K562 (cell line): ENCODE measurements at regions not wholly inside any gene's neighbourhood (a gene's known extent, or its start where the extent isn't known, plus 50 kb on each side); places are given as distances from the start of the nearest gene placed in this dataset.

Source experiments
- ATAC-seq: fragments of 200-7000 bp; cut with Tn5 transposase; 3 replicates; pipeline ENCODE4 v1.9.1; 2020; ENCODE audit warnings: moderate library complexity
- BruUV-seq: library from RNA; stranded (reverse); fragments of 400-500 nt; replicated peaks from 2 replicates; lab custom pipeline; 2021; lab: Mats Ljungman, UMichigan
- CTCF ChIA-PET: fragments of 300-600 bp; formaldehyde crosslinking; extraction: SDS; loops from one replicate; lab custom pipeline; 2021; ENCODE audit warnings: low intra/inter-chr PET ratio; lab: Yijun Ruan, JAX
- POLR2A ChIA-PET: fragments of 300-600, 350-650 bp; sonication (Branson Sonifier 250); formaldehyde crosslinking; extraction: SDS; loops from one replicate; lab custom pipeline; 2021; ENCODE audit warnings: antibody characterized with exemption, inconsistent platforms; lab: Yijun Ruan, JAX
- DNase-seq, 4 experiments: peaks; one replicate each; pipeline versions ENCODE4 v3.0.0 to v3.0.0-alpha.2; 2011 to 2018; ENCODE audit warnings: low spot score in 3 of 4, mixed read lengths in 3 of 4; ENCODE audit errors: extremely low read depth in 1 of 4
- FAIRE-seq: peaks from 2 replicates; lab custom pipeline; 2011; peaks lifted over from hg19 to GRCh38; lab: Jason Lieb, UNC
- H2AFZ ChIP-seq: 2 replicates; pipeline ENCODE4 v1.6.0; 2011; ENCODE audit warnings: low read depth, low read length, control low read depth, inconsistent platforms
- H3K27ac ChIP-seq: fragments of 200-600 bp; 3 replicates; pipeline ENCODE4 v1.8.0; 2011; ENCODE audit warnings: low read depth, mild to moderate bottlenecking, control low read depth, inconsistent platforms, low read length, moderate library complexity, mixed read lengths; ENCODE audit errors: extremely low read depth
- H3K27me3 ChIP-seq, 2 experiments: fragments of 300-600 bp in 1 of 2; 2 replicates in 1 of 2; 3 replicates in 1 of 2; pipeline versions ENCODE4 v1.6.0 to v1.8.0; 2011; ENCODE audit warnings: inconsistent platforms in 2 of 2, low read length in 2 of 2, mild to moderate bottlenecking in 1 of 2, mixed read lengths in 1 of 2, moderate library complexity in 1 of 2; ENCODE audit not compliant: control insufficient read depth in 2 of 2, insufficient read depth in 2 of 2
- H3K36me3 ChIP-seq: fragments of 300-600 bp; 3 replicates; pipeline ENCODE4 v1.8.0; 2011; ENCODE audit warnings: mild to moderate bottlenecking, low read length, inconsistent platforms; ENCODE audit not compliant: control insufficient read depth, insufficient read depth
- H3K4me1 ChIP-seq, 2 experiments: fragments of 200-600 bp in 1 of 2; replicated peaks in 1 of 2; 2 replicates in 1 of 2; 3 replicates in 1 of 2; pipeline versions ENCODE4 v1.5.1 to v1.8.0; 2011; ENCODE audit warnings: inconsistent platforms in 2 of 2, low read length in 2 of 2, mild to moderate bottlenecking in 1 of 2, mixed read lengths in 1 of 2, moderate library complexity in 1 of 2; ENCODE audit not compliant: control insufficient read depth in 2 of 2, insufficient read depth in 2 of 2
- H3K4me2 ChIP-seq: 2 replicates; pipeline ENCODE4 v1.6.1; 2011; ENCODE audit warnings: low read length, control low read depth, inconsistent platforms, mixed read lengths; ENCODE audit not compliant: insufficient read depth
- H3K4me3 ChIP-seq: fragments of 200-600 bp; sonication (generic), shearing (Covaris generic); 2 replicates; pipeline ENCODE4 v1.5.1; 2016; ENCODE audit warnings: control low read depth, inconsistent platforms
- H3K79me2 ChIP-seq: fragments of 200-600 bp; 3 replicates; pipeline ENCODE4 v1.8.0; 2011; ENCODE audit warnings: low read length, inconsistent platforms; ENCODE audit not compliant: control insufficient read depth, insufficient read depth
- H3K9ac ChIP-seq, 2 experiments: 2 replicates each; pipeline versions ENCODE4 v1.6.0 to v1.6.1; 2011; ENCODE audit warnings: low read depth in 2 of 2, low read length in 2 of 2, control low read depth in 1 of 2, inconsistent platforms in 1 of 2, mild to moderate bottlenecking in 1 of 2, mixed read lengths in 1 of 2; ENCODE audit not compliant: insufficient read depth in 1 of 2
- H3K9me1 ChIP-seq: one replicate; pipeline ENCODE4 v1.6.0; 2011; ENCODE audit warnings: inconsistent platforms, mild to moderate bottlenecking, low read length, moderate library complexity; ENCODE audit not compliant: control insufficient read depth, insufficient read depth
- H3K9me3 ChIP-seq: replicated peaks from 2 replicates; pipeline ENCODE4 v1.5.1; 2011; ENCODE audit warnings: low read depth, low read length, inconsistent platforms; ENCODE audit not compliant: control insufficient read depth, insufficient read depth
- H4K20me1 ChIP-seq: replicated peaks from 2 replicates; pipeline ENCODE4 v1.6.1; 2011; ENCODE audit warnings: low read length, inconsistent platforms, mixed read lengths; ENCODE audit not compliant: control insufficient read depth, insufficient read depth
- MXD1 ChIP-seq: fragments of 250-450 bp; sonication (Bioruptor Pico); IDR thresholded peaks from 2 replicates; pipeline ENCODE4 v1.8.0; 2021; ENCODE audit warnings: borderline replicate concordance, mild to moderate bottlenecking, moderate library complexity; ENCODE audit not compliant: poor library complexity, severe bottlenecking
- SMARCA5 ChIP-seq: fragments of 450-650 bp; IDR thresholded peaks from 2 replicates; pipeline ENCODE4 v1.6.1; 2016
- ZNF592 ChIP-seq: fragments of 450-650 bp; IDR thresholded peaks from 2 replicates; pipeline ENCODE4 v1.6.1; 2017; ENCODE audit warnings: antibody characterized with exemption, mild to moderate bottlenecking
- ZNF780A ChIP-seq: fragments of 250-450 bp; sonication (Bioruptor Pico); IDR thresholded peaks from 2 replicates; pipeline ENCODE4 v1.5.0; 2021; ENCODE audit warnings: mild to moderate bottlenecking
- WGBS: fragments of 100-300 bp; shearing (Covaris generic); methylation state at CpG from one replicate; pipeline ENCODE4 v1.1.6; 2016; ENCODE audit warnings: low coverage, mixed read lengths; ENCODE audit not compliant: insufficient coverage; ENCODE audit errors: missing lambda C conversion rate; 5-methylcytosine and 5-hydroxymethylcytosine counted together
- in situ Hi-C: fragments of 300-500 bp; cut with MboI; formaldehyde crosslinking; loops from 4 replicates; pipeline ENCODE4 v1.15.0; 2018; ENCODE audit warnings: inconsistent platforms, mixed read lengths
- intact Hi-C: fragments of 100-400 bp; cut with micrococcal nuclease; formaldehyde crosslinking; loops from 2 replicates; pipeline ENCODE4 v1.14.2; 2022

GRCh38 chr2:64829525-64829924 is 159.7 kb upstream of the SLC1A4 start:
- WGBS = 76% methylated on average over 6 of the region's 6 CpGs
- FAIRE-seq = no peak

More at GRCh38 chr2:64829525-64829924, 159.7 kb upstream of the SLC1A4 start:
- Histone ChIP-seq H3K27me3 (no peaks in the 10 kb centered on the region), H3K4me3 (no peak overlapping the region), H3K4me2 (no peak overlapping the region), H4K20me1 (no peaks in the 10 kb centered on the region), H3K27ac (no peak overlapping the region), H3K36me3 (no peaks in the 10 kb centered on the region), H2AFZ (no peak overlapping the region), H3K9me1 (no peaks in the 10 kb centered on the region), H3K4me1 (peaks cover 10 to 15% of the 10 kb centered on the region in 2 experiments), H3K9me3 (no peaks in the 10 kb centered on the region), H3K9ac (no peak overlapping the region), H3K79me2 (no peaks in the 10 kb centered on the region)
- ChIA-PET POLR2A (interaction anchor here (1.7 kb wide), 1 partner anchor 9 kb away, joined by 6 read pairs; no protein-coding TSS in a partner anchor), CTCF (no interaction called here)
- intact Hi-C loops (no loop called here), in situ Hi-C loops (no loop called here)
- ATAC-seq (no peak), DNase-seq (no peak)
- BruUV-seq = no TSS peak
- TF ChIP-seq ZNF592 (no peak), ZNF780A (CRISPR knock-in tag) (no peak), MXD1 (CRISPR knock-in tag) (no peak), SMARCA5 (no peak)
